GM19023 (cell line): ENCODE measurements at regions not wholly inside any gene's neighbourhood (a gene's known extent, or its start where the extent isn't known, plus 50 kb on each side); places are given as distances from the start of the nearest gene placed in this dataset.
"Not testable (repeated sequence)": the region's sequence is repeated elsewhere in the genome, so short reads cannot be mapped to it uniquely, and the experiment has no call there.

Experiments used
- ATAC-seq: cut with Tn5 transposase; IDR thresholded peaks from one replicate; pipeline ENCODE4 v1.9.1; 2021; ENCODE audit warnings: mild to moderate bottlenecking, moderate library complexity; ENCODE audit not compliant: unreplicated experiment

DNA sequence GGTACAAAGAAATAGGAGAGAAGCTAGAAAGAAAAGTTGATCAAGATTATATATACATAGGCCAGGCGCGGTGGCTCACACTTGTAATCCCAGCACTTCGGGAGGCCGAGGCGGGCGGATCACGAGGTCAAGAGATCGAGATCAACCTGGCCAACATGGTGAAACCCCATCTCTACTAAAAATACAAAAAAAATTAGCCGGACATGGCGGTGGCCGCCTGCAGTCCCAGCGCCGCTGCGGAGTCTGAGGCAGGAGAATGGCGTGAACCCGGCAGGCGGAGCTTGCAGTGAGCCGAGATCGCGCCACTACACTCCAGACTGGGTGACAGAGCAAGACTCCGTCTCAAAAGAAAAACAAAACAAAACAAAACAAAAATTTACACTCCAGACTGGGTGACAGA is 798.3 kb upstream of the CDH9 start:
- not testable (repeated sequence) for ATAC-seq

DNA sequence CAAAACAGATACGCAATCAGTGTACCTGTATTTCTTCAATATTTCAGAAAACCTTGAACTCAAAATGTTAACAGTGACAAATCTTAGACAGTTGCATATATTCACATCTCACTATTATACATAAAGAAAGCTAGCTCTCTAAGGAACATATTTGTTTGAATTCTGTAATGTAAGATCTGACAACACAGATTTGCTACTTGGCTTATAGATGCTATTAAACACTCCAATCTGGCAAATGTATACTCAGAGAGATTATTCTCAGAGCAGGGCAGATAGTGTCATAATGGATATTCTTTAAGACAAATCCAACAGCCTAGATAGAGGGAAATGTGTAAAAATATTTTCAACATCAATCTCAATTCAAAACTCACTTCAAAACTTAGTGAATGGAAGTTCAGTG is 794.5 kb upstream of the CDH9 start:
- no peak for ATAC-seq

DNA sequence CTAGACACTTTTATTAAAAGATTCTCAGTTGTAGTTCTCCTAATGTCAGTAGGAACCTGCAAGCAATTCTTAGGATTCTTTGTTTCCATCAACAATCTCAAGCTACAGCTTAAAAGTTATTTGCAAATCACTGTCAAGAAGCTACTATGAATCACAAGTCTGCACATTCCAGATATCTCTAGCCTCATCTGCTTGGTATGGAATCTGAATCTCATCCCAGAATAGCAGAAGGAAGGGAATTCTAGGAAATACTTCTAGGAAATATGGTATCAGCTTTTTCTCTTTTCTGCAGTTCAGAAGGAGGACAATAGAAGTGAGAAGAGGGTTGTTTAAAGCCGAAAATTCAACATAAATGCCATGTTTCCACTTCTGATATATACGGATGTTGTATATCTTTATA is 792.2 kb upstream of the CDH9 start:
- ATAC-seq: no peak

DNA sequence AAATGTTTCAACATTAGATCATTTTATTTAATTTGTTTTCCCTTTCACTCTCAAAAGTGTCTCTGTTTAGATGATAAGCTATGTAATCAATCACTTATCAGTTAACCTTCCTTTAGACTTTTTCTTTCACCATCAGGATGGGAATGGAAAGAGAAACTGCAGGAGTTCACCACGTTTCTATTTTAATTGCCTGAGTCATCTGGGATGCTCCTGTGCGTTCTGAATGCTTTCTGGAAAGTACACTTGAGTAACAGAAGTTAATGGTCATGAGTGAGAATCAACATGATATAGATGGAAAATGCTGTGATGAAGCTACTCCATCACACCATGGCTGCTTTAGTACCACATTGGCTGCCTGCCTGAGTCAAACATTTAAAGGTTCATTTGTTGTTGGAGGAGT is 783.3 kb upstream of the CDH9 start:
- no peak for ATAC-seq

- ATAC-seq: no peak
Observed at GRCh38 chr5:27818888-27819287, 780.5 kb upstream of the CDH9 start.

GRCh38 chr5:27814983-27815382 is 776.6 kb upstream of the CDH9 start:
- no peak for ATAC-seq

DNA sequence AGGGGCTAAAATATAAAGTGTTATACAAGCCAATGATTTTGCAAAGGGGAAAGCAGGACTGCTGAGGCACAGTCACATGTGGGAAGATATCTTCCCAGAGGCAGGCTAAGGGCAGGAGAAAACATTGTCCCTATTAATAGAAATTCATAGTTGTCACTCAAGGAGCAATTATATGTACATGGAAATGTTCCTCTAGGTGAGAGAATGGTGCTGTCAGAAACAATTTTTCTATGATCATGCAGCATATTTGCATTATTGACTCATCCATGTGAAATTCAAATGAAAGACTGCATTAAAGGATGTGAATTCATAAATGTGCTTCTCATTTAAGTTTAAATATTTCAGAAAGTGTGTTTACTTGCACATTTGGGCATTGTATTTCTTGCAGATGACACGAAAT is 775.9 kb upstream of the CDH9 start:
- ATAC-seq: no peak

DNA sequence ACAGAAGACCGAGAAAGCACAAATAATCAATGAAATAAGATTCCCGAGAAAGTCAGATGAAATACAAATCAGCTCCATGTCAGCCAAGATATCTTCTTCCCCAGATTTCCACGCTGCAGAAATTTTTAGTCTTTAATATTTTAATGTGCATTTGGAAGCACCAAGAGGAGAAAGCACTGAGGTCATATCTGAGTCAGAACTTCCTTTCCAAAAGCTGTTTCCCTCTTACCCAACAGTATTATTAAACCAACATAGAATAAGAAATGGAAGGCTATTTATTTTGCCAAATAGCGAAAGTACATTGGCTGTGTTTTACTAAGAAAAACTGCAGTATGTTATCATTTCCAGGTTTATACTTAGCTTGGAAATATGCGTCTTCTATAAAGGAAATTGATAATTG is 772.1 kb upstream of the CDH9 start:
- ATAC-seq: no peak

- no peak for ATAC-seq
Observed at GRCh38 chr5:27797220-27797619, 758.8 kb upstream of the CDH9 start.

DNA sequence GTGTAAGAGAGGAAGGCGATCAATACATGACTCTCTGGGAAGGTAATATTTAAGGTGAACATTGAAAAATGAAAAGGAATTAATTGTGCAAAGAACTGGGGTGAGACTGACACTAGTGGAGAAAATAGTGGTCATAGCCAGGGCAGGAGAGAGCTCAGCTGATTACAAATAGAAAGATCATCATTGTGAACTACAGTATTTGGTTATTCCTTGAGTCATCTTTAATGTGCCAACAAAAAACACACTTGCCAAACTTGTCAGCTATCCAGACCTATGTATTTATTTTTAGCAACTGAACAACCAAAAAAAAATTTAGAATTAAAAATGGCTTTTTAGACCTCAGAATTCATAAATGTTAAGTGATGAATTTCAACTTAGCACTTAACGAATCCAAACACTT is 749.8 kb upstream of the CDH9 start:
- ATAC-seq: no peak

GRCh38 chr5:27784317-27784716 is 745.9 kb upstream of the CDH9 start:
- no peak for ATAC-seq

DNA sequence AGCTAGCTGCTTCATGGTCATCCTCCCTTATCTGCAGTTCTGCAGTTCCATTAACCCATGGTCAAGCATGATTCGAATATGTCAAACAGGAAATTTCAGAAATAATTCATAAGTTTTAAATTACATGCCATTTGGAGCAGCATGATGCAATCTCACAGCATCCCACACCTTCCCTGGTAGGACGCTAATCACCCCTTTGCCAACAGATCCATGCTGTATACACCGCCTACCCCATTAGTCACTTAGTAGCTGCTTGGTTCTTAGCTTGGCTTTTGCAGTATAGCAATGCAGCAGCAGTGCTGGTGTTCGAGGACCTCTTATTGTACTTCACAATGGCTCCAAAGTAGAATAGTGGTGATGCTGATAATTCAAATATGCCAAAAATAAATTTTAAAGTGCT is 739.7 kb upstream of the CDH9 start:
- ATAC-seq: no peak

- no peak for ATAC-seq
Observed at GRCh38 chr5:27773636-27774035, 735.2 kb upstream of the CDH9 start.

DNA sequence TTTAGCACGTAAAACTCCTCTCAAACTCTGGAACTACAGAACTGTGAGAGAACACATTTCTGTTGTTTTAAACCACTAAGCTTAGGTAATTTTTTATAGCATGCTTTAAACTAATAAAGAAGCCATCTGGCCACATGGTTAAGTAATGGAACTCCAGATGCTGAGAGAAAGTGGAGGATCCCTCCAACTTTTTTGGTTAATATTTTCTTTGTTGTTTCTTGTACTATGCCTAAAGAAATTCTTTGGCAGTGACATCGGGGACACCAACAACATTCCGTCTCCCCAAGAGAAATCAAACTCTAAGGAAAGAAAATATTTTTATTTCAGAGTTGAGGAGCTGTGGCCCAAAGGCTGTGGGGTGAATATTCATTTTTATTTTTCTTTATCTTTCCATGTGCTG is 734.8 kb upstream of the CDH9 start:
- ATAC-seq: no peak

DNA sequence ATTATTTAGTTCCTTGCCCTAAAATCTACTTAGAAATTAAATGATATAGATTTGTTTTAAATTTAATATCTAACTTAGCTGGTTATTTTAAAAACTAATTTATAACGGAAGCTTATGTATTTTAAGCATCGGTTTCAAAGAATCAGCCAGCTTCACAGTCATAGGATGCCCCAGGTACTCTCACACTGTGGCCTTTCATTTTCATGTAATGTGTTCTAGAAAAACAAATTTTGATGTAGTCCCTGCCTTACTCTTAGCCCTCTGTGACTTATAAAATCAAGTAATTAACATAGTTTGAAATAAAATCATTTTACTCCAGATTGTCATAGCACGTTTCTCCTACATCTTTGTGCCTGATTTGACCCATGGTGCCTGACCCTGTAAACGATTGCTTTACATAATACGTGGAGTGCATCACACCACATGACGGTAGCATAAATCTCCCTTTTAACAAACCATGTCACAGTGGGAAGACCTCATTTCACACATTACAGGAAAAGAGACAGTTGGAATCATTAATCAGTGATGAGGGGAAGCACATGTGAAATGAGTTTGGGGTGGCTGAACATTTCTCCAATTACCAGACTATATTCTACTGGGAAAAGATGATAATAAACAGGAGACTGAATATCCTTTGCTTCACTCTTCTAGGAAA is 731.5 kb upstream of the CDH9 start:
- no peak for ATAC-seq

GRCh38 chr5:27748847-27749246 is 710.5 kb upstream of the CDH9 start:
- no peak for ATAC-seq

DNA sequence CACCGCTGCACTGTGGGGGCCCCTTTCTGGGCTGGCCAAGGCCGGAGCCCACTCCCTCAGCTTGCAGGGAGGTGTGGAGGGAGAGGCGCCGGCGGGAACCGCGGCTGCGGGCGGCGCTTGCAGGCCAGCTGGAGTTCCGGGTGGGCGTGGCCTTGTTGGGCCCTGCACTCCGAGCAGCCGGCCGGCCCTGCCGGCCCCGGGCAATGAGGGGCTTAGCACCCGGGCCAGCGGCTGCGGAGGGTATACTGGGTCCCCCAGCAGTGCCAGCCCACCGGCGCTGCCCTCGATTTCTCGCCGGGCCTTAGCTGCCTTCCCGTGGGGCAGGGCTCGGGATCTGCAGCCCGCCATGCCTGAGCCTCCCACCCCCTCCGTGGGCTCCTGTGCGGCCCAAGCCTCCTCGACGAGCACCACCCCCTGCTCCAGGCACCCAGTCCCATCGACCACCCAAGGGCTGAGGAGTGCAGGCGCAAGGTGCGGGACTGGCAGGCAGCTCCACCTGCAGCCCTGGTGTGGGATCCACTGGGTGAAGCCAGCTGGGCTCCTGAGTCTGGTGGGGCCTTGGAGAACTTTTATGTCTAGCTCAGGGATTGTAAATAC is 705.1 kb upstream of the CDH9 start:
- not testable (repeated sequence) for ATAC-seq

DNA sequence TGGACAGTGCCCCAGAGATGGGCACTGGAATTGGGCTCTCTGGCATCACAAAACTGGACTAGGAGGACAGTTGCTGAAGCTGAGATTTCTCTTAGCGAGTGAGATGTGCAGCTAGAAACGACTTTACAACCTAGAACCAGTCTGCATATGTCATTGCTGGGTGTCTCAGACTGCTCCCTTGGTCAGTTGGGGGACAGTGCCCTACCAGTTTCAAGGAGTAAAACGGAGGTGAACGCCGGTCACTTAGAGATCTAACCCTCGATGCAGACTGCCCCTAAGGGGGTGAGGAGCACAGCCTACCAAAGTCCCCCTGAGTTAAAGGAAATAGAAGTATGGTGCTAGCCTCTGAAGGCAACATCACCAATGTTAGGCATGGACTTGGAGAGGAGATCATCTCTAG is 704.4 kb upstream of the CDH9 start:
- no peak for ATAC-seq

DNA sequence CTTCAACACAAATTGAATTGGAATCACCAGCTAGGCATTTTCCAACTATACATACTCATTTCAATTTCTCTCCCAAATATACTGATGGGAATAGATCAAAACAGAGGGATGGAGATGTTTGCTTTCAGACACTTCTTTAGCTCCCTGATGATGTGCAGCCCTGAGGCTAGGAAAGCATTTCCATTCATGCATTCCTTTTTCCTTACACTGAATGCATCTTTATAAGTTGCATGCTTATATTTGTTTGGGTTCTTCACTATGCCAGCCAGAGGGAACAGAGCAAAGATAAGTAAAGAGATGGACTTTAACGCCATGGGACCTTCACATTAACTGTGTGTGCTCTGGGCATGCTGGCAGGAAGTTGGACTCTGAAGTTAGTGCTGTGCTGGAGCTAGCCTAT is 696.5 kb upstream of the CDH9 start:
- ATAC-seq: no peak

DNA sequence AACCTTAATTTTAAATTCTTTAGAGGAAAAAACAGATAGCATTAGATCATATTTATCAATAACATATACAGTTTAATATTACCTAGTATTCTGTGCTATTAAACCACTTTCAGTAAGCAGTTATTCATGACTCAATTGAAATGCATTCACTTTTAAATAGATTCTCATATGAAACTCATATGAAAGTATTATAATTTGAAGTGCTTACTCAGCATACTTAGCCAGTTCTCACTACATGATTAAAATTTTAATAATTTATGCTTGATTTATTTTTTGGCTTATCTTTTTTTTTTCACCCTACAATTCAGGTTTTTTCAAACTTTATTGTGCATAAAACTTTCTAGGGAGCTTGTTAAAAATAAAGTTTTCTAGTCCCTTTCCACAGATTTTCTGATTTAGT is 694.9 kb upstream of the CDH9 start:
- ATAC-seq: no peak

GRCh38 chr5:27727254-27727653 is 688.9 kb upstream of the CDH9 start:
- ATAC-seq: no peak

DNA sequence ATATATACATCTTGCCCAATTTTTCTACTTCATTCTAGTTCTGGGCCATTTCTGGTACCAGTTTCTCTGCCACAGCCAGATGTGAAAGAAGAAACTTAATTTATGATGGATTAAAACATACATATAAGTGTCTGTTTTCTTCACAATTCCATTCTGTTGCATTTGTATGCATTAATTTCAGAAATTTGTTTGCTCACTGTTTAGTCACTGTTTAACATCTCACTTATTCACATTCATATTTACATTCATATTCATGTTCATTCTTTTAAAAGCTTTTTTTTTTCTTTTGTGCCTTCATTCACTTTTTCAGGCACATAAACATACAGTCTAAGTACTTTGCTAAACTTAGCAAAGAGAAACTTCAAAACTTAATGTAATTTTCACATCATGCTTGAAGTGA is 684.0 kb upstream of the CDH9 start:
- ATAC-seq: no peak

GRCh38 chr5:27708534-27708933 is 670.1 kb upstream of the CDH9 start:
- no peak for ATAC-seq
